Activated CD4-positive, alpha-beta T cell treated with anti-CD3 and anti-CD28 coated beads, Interleukin-2, amount 50 U/mL, for 1 hour (primary cell): ENCODE measurements at regions not wholly inside any gene's neighbourhood (a gene's known extent, or its start where the extent isn't known, plus 50 kb on each side); places are given as distances from the start of the nearest gene placed in this dataset.

Experiments
- DNase-seq: peaks from one replicate; pipeline ENCODE4 v3.0.0-alpha.2; 2020

DNA sequence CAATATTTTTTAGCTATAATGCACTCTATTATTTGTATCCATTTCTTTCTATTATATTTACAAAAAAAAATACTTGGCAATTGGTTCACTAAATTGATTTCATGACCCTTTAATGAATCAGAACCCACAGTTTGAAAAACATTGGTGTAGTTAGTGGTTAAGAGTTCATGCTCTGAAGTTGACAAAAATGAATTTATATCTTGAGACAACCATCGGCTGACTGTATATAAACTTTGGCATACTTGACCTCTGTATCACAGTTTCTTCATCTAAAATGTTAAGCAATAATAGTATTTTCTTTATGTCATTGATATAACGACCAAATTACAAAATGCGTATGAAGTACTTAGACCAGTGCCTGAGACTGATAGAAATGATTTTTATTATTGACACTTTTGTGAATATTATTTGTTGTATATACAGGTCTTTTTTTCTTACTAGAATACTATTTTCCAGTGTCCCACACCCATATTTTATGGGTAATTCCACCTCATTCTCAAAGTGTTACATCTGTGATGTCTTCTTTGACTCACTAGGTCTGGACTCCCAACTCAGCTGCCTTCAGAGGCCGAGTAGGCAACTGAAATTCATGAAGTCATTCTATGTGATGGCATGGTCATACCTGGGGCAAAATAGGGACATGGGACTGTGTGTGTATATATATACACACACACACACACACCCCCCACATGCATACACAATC lies 459.2 kb downstream of the RFPL4B start:
- DNase-seq, result no peak

DNA sequence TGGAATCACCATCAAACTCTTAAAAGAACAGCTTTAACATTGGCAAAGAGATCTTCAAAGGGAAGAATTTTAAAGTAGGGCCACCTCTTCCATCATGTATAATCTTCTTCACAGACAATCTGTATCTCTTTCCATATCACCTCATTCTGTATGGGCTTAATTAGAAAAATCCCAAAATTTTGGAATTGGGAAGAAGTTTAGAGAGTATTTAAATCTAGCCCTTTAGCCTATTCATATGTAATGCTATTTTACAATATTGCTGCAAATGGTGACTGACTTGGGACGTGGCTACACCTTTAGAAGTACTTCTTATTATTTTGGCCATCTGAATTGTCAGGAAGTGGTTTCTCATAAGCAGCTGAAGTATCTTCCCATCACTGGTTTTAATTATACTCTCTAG lies 474.3 kb downstream of the RFPL4B start:
- no peak for DNase-seq

DNA sequence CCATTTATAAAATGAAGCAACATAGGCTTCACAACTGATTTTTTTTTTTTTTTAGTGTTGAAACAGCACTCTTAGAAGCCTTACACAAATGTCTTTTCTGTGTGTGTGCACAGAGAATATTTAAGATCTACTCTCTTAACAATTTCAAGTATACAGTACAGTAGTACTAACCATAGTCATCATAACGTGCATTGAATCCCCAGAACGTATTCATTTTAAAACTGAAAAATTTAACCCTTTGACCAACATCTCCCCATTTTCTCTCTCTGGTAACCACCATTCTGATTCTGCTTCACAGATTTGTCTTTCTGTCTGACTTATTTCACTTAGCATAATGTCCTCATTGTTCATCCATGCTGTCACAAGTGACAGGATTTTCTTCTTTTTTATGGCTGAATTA lies 475.6 kb downstream of the RFPL4B start:
- DNase-seq, result no peak

DNA sequence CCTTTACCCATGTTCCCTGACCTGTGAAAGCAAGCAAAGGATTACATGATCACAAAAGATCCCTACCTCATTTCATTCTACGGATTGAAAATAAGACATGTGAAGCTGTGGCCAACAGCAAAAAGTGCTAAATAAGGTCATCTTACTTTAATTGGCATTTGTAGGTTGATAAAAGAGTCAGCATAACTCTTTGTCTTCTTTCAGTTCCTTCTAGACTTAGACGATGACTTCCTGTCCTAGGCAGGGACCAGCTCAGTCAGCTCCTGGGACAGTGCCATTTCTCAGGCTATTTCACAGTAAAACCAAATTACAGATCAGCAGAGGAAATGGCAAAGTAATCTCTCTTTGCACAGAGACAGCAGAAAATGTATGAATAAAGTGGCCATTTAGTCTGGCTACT lies 480.7 kb downstream of the RFPL4B start:
- DNase-seq, result no peak

DNA sequence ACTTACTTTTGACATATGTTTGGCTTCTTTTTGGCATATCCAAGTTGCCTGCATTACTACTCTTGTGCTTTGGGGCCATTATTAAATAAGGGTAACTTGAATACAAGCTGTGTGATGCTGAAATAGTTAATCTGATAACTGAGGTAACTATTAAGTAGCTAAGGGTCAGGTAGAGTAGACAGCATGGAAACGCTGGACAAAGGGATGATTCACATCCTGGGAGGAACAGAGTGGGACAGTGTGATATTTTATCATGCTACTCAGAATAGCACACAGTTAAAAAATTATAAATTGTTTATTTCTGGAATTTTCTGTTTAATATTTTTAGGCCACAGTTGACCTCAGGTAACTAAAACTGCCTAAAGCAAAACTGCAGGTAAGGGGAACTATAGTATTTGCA lies 483.9 kb downstream of the RFPL4B start:
- DNase-seq, result no peak

DNA sequence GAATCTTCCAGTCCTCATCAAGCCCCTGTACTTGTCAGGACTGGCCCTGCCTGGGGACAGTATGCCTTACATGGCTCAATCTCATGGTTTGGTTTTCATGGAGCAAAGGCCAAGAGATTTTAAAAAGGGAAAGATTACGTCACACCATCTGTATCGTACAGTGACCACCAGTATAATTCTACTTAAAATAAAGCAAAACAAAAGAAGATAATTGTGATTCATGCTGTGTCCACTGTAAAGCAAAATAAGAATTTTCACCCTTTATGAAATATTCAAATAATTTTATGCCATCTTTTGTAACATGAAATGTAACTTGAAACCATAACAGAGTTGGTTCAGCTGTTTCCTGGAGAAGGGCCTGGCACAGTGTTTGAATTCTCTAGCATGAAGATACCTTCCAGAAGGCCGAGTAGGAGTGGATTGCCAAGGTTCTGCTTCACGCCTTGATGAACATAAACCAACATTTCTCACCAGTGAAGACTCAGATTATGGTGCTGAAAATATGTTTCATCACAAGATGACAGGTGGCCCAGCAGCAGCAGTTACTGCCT lies 486.5 kb downstream of the RFPL4B start:
- DNase-seq, result no peak

DNA sequence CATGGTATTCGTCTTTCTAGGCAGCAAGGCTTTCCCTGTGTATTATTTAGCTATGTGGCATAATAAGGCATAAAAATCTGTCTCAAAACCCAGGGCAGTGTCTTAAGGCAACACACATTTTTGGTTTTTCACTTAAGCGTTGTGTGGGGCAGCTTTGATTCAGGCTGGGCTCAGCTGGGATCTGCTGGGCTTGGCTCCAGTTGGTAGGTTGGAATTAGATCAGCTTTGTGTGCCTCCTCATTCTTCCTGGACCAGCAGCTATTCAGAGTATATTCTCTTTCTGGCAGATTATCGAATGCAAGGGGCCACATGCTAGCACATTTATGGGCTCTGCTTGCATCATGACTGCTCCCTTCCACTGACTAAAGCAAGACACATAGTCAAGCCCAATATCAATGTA lies 487.9 kb downstream of the RFPL4B start:
- DNase-seq, result no peak

DNA sequence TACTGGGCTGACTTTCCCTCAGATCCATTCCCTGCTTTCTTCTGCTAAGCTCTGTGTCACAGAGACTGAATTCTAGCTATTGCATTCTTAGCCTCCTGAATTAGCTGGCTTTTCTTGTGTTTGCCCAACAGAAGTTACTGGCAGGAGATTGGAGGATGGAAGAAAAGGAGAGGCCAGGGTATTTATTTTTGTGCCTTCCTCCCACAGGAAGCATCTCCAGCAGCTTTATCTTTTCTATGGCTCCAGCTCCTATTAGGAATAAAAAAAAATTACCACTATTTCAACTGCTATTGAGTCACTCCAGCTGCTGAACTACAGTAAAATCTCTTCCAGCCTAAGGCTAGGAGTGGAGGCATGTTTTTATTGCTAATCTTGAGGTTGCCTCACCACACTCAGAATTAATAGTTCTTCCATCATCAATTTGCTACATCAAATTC lies 492.4 kb downstream of the RFPL4B start:
- DNase-seq, result no peak

DNA sequence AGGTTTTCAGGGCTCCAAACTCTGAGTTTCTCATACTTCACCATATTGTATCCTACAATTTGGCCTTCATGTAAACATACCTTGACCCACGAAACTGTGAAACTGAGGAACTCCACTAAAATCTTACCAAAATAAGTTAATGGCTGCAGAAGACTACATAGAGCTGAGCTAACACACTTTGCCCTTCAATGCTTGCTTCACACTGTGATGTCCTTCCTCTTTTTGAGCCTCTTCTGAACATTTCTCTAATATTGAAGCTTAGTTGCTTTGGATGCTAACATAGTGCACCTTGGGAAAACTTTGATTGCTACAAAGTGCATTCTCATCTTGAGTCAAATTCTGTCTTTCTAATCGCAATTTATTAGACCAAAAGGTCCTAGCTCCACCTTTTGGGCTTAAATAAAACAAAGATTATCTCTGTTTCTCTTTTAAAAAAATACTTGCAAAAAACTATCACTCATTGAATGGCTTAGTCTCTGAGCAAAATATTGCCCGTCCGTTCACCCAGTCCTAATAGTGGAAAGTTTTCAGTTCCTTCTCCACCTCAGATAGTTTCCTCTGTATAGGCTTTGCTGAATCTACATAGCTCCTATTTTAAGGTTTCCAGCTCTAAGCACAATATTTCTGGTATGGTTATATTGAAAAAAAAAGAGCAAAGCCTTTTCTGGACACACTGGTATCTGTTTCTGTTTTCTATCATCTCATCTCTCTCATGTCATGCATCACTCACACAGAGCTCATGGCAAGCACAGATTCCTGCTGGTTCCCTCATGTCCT lies 494.6 kb downstream of the RFPL4B start:
- no peak for DNase-seq

DNA sequence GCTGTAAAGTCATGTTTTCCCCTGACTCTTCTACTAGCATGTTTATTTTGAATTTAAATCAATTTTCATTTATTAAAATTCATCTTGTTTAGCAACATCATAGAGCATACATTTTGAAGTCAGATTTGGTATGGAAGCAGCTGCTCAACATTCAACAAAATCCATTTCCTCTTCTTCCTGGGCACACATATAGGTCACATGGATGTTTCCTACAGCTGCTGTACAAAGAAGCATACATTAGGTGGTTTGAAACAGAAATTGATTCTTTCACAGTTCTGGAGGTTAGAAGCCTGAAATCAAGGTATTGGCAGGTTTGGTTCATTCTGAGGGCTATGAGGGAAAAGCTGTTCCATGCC lies 495.2 kb downstream of the RFPL4B start:
- no peak for DNase-seq

DNA sequence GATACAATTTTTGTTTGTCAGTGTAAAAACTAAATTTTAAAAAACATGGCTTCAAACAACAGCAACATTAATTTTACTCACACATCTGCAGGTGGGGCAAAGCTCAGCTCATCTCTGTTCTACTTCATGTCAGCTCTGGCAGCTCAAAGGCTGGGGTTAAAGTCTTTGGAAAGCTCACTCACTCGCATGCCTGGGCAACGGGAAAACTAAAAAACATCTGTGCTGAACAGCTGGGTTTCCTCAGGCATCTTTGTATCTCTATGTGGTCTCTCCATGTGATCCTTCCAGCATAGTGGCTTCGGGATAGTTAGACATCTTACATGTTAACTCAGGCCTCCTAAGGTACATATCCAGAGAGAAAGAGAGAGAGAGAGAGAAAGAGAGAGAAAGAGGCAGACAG lies 499.6 kb downstream of the RFPL4B start:
- no peak for DNase-seq

DNA sequence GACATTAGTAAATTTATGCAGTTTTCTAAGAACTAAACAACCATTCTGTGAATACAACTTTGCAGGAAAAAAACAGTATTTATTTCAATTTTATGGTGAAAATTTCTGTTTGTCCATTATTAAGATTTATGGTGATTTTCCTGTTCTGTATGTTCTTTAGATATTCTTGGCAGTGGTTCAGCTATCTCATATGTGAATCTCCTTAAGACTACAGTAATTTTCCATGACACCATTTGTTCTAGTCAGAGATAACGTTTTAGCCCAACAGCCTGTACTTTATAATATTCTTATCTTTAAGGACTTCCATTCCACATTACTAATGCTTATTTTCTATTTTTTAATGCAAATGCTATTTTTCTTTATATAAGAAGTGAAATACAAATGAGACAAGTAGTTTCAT lies 504.0 kb downstream of the RFPL4B start:
- no peak for DNase-seq

DNA sequence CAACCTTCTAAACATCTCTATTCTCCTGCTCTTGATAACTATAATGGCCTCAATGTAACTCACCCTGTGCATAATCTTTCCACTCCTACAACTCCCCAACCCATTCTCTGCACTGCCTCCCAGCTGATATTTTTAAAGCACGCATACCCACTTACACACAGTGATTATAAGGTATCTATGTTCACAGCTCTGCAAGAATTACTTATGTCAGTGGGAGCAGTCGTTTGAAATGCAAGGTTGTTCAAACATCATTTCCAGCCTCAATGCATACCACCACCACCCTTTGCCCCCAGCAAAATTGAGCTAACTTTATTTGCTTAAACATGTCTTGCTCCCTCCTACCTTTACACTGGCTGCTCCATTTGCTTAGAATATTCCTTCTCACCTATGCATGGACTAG lies 506.0 kb downstream of the RFPL4B start:
- no peak for DNase-seq

DNA sequence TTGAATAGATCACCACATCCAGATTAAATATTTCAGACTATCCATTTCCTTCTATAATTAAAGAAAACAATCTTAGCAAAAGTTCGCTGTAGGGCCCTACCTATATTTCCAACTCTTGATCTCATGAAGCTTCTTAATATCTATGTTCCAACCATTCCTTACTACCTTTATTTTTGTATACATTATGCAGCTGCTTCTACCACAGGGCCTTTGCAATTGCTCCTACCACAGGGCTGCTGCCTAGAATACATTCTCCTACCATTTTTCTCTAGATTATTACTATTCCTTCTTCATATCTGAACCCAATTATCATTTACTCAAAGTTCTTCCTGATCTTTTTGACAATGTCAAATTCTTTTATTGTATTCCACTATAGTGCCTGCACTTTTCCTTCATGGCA lies 516.6 kb downstream of the RFPL4B start:
- no peak for DNase-seq

DNA sequence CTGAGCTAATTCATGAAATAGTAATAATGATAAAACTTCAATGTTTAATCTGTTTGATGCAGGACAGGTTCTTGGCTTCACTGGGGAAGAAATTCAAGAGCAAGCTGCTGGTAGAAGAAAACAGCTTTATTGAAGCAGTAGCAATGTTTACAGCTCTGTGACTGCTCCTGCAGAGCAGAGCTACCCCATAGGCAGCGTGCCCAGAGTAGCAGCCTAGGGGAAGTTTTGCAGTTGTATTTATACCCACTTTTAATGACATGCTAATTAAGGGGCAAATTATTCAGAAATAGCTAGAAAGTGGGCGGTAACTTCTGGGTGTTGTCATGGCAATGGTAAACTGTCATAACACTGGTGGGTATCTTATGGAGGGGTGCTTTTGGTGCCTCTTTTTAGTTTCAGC lies 518.0 kb downstream of the RFPL4B start:
- DNase-seq, result no peak

DNA sequence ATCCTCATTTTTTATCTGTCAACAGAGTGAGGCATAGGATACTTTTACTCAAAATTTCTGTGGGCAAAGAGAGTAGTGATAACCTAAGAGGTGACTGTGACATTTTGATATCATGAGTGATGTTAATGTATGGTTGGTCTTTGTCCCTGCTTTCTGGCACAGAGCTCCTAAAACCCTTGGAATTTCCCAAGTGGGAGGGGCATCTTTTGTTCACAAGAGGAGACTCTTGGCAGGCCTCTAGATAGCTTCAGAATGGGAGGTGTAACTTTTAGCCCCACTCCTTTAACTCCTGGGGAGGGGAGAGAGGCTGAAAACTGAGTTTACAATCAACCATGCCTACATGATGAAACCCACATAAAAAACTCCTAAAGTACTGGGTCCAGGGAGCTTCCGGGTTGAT lies 527.8 kb downstream of the RFPL4B start:
- no peak for DNase-seq

DNA sequence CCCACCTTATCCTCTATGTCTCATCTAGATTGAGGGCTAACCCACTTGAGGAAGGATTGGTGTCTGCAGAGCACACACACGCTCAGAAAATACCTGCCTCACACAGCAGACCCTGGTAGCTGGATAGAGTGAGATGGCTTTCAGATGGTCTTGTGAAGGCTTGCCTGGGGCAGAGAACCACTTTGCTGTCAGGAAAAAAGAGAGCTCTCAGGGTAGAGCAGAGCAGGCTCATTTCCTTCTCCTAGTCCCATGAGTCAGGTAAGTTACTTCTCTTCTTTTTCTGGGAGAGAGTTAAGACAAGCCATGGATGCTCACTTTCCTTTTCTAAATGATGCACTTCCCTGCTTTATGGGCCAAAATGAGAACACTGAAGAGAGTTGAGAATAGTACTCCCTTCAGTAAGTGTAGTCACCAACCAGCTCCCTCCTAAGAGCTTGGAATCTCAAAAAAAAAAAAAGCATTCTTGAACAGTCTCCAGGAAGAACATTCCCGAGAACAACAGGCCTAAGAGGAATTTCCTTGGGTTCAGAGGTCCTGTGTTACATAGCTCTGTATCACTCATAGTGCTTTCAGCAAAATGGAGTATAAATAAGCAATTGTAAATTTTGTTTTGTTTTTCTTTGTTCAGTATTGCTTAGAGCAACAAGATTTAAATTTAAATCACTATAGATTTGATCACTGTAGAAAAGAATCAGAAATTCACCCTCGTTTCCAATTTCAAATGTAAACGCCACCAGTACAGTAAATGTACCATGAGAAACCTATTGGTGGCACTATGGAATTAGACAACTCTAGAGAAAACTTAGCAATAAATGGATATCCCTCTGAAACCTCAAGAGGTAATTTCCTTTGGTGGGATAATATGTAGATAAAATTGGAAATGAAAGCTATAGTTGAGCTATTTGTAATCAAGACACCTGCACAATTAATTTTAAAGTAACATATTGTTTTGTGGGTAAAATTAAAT lies 530.3 kb downstream of the RFPL4B start:
- no peak for DNase-seq

DNA sequence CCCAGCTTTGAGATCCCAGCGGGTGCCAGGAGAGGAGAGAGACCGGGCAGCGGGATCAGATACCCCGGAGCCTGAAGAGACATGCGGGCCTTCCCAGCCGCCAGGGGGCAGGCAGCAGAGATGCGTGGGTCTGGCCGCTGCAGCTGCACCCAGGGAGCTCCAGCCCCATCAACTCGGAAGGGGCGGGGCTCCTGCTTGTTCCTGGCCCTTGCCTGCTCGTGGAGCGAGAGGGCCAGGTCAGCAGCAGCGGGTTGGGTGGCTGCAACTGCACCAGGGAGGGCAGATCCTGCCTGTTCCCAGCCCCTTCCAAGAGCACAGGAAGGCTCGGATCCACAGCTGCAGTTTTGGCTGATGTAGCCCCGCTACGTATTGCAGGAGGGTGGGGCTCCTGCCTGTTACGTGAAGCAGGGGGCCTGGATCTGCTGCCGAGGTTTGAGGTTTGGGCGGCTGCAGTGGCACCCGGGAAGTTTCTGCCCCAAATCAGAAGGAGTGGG lies 532.8 kb downstream of the RFPL4B start:
- DNase-seq, result no peak

DNA sequence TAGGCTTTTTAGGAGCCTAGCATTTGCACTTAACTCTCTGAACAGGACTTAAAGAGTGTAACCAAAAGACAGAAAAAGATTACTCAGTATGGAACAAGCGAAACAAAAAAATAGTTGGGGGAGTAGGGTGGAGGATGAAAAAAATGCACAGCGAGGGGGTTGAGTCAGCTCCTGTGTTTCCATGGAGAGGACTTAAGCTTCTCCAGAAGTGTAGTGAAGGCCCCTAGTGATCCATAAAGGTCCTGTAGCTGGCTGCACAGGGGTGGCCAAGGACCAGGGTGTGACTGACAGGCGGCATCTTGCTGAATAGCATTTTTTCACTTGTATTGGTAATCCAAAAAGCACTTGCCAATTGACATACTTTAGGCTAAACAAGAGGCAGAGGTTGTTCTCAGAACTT lies 533.9 kb downstream of the RFPL4B start:
- no peak for DNase-seq

DNA sequence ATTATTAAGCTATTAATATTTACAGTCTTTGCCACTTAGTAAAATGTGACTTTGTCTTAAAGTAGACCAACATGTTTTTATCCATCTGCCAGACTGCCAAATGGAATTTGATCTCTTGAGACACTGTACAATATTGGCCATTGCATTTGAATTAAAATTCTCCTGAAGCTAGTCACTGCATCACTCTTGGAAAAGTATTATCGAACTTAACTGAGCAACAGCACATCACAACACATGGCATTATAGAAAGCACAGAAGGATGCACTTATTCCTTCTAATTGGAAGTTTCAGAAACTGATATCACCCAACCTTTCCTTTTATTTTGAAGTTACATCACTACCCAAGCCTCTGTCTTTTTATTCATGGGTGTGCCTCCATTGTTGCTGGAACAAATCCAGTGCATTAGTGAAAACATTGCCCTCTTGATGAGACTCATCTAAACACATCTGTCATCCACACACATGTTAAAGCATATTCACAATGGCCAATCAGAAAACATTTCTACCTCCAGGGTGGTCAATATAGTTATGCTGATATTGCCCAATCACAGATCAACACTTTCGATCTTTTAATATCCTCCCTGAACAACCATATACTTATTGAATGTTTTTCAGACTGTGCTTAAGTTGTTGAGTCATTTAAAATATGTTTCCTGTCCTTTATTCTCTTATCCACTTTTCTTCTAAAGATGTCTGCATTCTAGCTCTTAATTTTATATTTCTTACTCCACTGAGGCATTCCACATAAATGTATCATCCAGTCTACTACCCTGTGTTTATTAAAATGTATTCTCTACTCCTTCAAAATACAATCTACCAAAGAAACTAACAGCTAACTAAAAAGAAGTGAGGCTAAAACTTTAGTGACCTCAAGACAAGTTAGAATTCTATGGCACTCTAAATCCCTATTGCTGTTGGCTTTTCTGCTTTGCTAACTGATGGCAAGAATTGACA lies 535.0 kb downstream of the RFPL4B start:
- no peak for DNase-seq

DNA sequence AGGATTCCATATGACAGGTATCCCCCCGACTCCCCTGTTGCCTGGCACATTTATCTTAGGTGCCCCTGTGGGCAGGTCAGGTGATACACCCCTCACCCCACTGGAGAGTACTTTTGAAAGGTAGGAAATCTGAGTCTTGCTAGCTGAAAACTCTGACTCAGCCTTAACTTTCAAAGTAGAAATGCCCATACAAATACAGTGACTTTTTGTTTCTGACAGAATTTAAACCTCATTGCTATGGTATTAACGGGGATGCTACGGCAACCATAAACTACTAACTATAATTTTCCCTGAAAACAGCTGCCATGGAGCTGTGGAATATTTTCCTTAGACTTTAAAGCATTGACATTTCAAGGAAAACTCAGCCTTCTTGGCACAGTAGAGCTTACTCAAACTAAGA lies 536.0 kb downstream of the RFPL4B start:
- DNase-seq, result no peak

DNA sequence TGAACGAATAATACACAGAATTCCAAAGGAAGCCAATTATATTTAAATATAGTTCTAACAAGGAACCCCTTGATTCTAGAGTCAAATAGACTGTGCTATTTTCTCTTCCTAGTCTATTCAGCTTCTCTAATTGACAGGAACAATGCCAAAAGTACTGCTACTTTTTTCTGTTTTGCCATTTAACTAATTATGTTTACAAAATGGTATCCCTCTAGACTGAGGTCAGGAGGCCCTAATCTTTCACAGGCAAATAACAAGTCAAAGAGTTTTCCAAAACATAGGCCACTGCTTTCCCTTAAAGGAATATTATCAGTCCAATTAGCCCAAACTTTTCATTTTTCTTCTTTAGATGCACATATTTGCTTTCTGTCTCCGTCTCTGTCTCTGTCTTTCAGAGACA lies 539.3 kb downstream of the RFPL4B start:
- no peak for DNase-seq
